ENCODE measurements at regions not wholly inside any gene's neighbourhood (a gene's known extent, or its start where the extent isn't known, plus 50 kb on each side); places are given as distances from the start of the nearest gene placed in this dataset.
A peak's percentile ranks its signal among the peaks of the same experiment; 100 is the strongest.

- POLR2A ChIA-PET = no interaction called here
- Histone ChIP-seq H3K4me2 (ENCODE audit: insufficient read depth, low read length) (no peak overlapping the region), H3K27ac (ENCODE audit: extremely low read depth, low read depth, low read length) (no peak overlapping the region), H3K27me3 (ENCODE audit: control insufficient read depth in 2 of 2, insufficient read depth in 2 of 2, low read length in 2 of 2) (peaks cover 0 to 6% of the 10 kb centered on the region in 2 experiments; a peak in 1 of 5 replicates), H3K4me3 (no peak overlapping the region), H3K9me3 (replicated peaks; ENCODE audit: control insufficient read depth, insufficient read depth, low read depth, low read length) (no peaks in the 10 kb centered on the region), H2AFZ (ENCODE audit: low read depth, low read length) (no peak overlapping the region), H3K4me1 (replicated peaks in 1 of 2; ENCODE audit: control insufficient read depth in 2 of 2, insufficient read depth in 2 of 2, low read length in 2 of 2) (no peaks in the 10 kb centered on the region), H3K9me1 (ENCODE audit: control insufficient read depth, insufficient read depth, low read length) (no peaks in the 10 kb centered on the region), H3K9ac (ENCODE audit: insufficient read depth in 1 of 2, low read depth in 2 of 2, low read length in 2 of 2) (no peak overlapping the region), H4K20me1 (replicated peaks; ENCODE audit: control insufficient read depth, insufficient read depth, low read length) (no peaks in the 10 kb centered on the region), H3K79me2 (ENCODE audit: control insufficient read depth, insufficient read depth, low read length) (no peaks in the 10 kb centered on the region), H3K36me3 (ENCODE audit: control insufficient read depth, insufficient read depth, low read length) (no peaks in the 10 kb centered on the region)
- DNase-seq (ENCODE audit: extremely low read depth in 1 of 4, low spot score in 3 of 4) (no peak), FAIRE-seq (no peak), ATAC-seq (no peak)
- TF ChIP-seq ZNF316 (IDR thresholded peaks at IDR 0.05) (0 out of 2 replicates have a peak, but pooled peaks have one; percentile 3), OTX1 (CRISPR knock-in tag; IDR thresholded peaks at IDR 0.05) (no peak), ZNF24 (IDR thresholded peaks at IDR 0.05) (no peak)
- in situ Hi-C loops (cut with MboI) (no loop called here), intact Hi-C loops (cut with micrococcal nuclease) (no loop called here)
- BruUV-seq (replicated peaks) = no TSS peak
- WGBS (ENCODE audit: insufficient coverage, low coverage, missing lambda C conversion rate) = 2% methylated on average over 2 of the region's 2 CpGs
- CTCF ChIA-PET (ENCODE audit: low intra/inter-chr PET ratio) = no interaction called here
Measured at GRCh38 chr11:120041625-120042024, 96.3 kb downstream of the TRIM29 start.

DNA sequence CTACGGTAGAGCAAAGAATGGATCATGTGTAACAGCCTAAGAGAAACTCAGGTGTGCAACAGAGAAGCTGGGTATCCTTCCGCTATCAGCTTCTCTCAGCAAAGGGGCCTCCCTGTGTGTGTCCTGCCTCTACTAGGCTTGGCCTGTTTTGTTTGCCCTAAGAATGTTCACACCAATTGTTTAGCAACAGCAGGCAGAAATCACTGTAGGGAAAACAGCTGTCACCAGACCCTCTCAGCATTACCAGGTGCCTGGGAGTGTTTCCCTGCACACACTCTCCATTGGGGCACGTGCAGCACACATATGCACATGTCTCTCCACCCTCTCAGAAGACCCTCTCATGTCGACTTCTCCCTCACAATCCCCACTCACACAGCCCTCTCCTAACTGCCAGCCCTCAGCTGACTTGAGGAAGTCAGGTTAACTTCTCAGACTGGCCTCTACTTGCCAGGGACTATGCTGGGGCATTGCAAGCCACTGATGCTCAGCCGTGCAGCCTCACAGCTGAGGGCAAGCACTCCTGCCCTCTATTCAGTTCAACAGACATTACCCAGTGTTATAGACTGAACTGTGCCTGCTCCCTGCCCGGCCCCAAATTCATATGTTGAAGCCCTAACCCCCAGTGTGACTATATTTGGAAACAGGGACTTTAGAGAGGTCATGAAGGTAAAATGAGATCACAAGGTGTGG, 97.6 kb downstream of the TRIM29 start:
- in situ Hi-C loops (cut with MboI) (no loop called here), intact Hi-C loops (cut with micrococcal nuclease) (no loop called here)
- H3K36me3 ChIP-seq (ENCODE audit: control insufficient read depth, insufficient read depth, low read length) = no peaks in the 10 kb centered on the region
- no peaks in the 10 kb centered on the region for H3K79me2 ChIP-seq (ENCODE audit: control insufficient read depth, insufficient read depth, low read length)
- H3K27me3 ChIP-seq (ENCODE audit: control insufficient read depth in 2 of 2, insufficient read depth in 2 of 2, low read length in 2 of 2) = peaks cover 0 to 6% of the 10 kb centered on the region in 2 experiments; a peak in 1 of 5 replicates
- no peak for DNase-seq (ENCODE audit: extremely low read depth in 1 of 4, low spot score in 3 of 4)
- H2AFZ ChIP-seq (ENCODE audit: low read depth, low read length) = no peak overlapping the region
- WGBS (ENCODE audit: insufficient coverage, low coverage, missing lambda C conversion rate) = 0% methylated on average over 5 of the region's 6 CpGs
- ChIA-PET CTCF (ENCODE audit: low intra/inter-chr PET ratio) (no interaction called here), POLR2A (no interaction called here)
- no peak overlapping the region for H3K9ac ChIP-seq (ENCODE audit: insufficient read depth in 1 of 2, low read depth in 2 of 2, low read length in 2 of 2)
- no peak overlapping the region for H3K27ac ChIP-seq (ENCODE audit: extremely low read depth, low read depth, low read length)
- no peaks in the 10 kb centered on the region for H4K20me1 ChIP-seq (replicated peaks; ENCODE audit: control insufficient read depth, insufficient read depth, low read length)
- no peaks in the 10 kb centered on the region for H3K9me3 ChIP-seq (replicated peaks; ENCODE audit: control insufficient read depth, insufficient read depth, low read depth, low read length)
- H3K4me2 ChIP-seq (ENCODE audit: insufficient read depth, low read length) = no peak overlapping the region
- H3K9me1 ChIP-seq (ENCODE audit: control insufficient read depth, insufficient read depth, low read length) = no peaks in the 10 kb centered on the region
- ATAC-seq = no peak
- no peaks in the 10 kb centered on the region for H3K4me1 ChIP-seq (replicated peaks in 1 of 2; ENCODE audit: control insufficient read depth in 2 of 2, insufficient read depth in 2 of 2, low read length in 2 of 2)
- no peak overlapping the region for H3K4me3 ChIP-seq
- BruUV-seq (replicated peaks) = no TSS peak
- FAIRE-seq = no peak
- no peak for TF ChIP-seq GABPA (tag; conservative IDR thresholded peaks at IDR 0.05; ENCODE audit: low read depth)
- no peak for TF ChIP-seq ZNF311 (CRISPR knock-in tag; IDR thresholded peaks at IDR 0.05)
- TF ChIP-seq MYBL2 (IDR thresholded peaks at IDR 0.05; ENCODE audit: low read depth) = no peak
- no peak for TF ChIP-seq MYBL2 (CRISPR knock-in tag; IDR thresholded peaks at IDR 0.05; ENCODE audit: borderline replicate concordance)
- no peak for TF ChIP-seq PHB2 (IDR thresholded peaks at IDR 0.05; ENCODE audit: low read depth)
- no peak for TF ChIP-seq HNRNPUL1 (IDR thresholded peaks at IDR 0.05; ENCODE audit: low read length)
- TF ChIP-seq ZNF780A (CRISPR knock-in tag; IDR thresholded peaks at IDR 0.05) = no peak
- TF ChIP-seq ZBTB34 (CRISPR knock-in tag; IDR thresholded peaks at IDR 0.05) = no peak
- no peak for TF ChIP-seq TFAM (CRISPR knock-in tag; conservative IDR thresholded peaks at IDR 0.05)
- no peak for TF ChIP-seq HDGF (IDR thresholded peaks at IDR 0.05)
- TF ChIP-seq YBX1 (IDR thresholded peaks at IDR 0.05) = no peak
- no peak for TF ChIP-seq ZNF764 (CRISPR knock-in tag; IDR thresholded peaks at IDR 0.05; ENCODE audit: low read depth)
- TF ChIP-seq XRCC3 (IDR thresholded peaks at IDR 0.05) = no peak
- TF ChIP-seq CBX8 (IDR thresholded peaks at IDR 0.05; ENCODE audit: borderline replicate concordance, extremely low read depth, low read depth, low read length, poor library complexity, severe bottlenecking) = no peak
- no peak for TF ChIP-seq SMARCA5 (IDR thresholded peaks at IDR 0.05)

All from K562 (cell line).